EL (cell line): ENCODE measurements at regions not wholly inside any gene's neighbourhood (a gene's known extent, or its start where the extent isn't known, plus 50 kb on each side); places are given as distances from the start of the nearest gene placed in this dataset.

Experiments
- DNase-seq: peaks from one replicate; pipeline ENCODE4 v3.0.0-alpha.2; 2016

GRCh38 chrX:109934434-109934833 is 68.5 kb upstream of the TMEM164 start:
- DNase-seq = peak; percentile 18

GRCh38 chrX:109934935-109935334 is 68.0 kb upstream of the TMEM164 start:
- DNase-seq = no peak

- DNase-seq = no peak
Observed at GRCh38 chrX:109936114-109936513, 66.8 kb upstream of the TMEM164 start.

- DNase-seq = no peak
Observed at GRCh38 chrX:109936598-109936997, 66.3 kb upstream of the TMEM164 start.

- no peak for DNase-seq
Observed at GRCh38 chrX:109939498-109939897, 63.4 kb upstream of the TMEM164 start.

- DNase-seq = no peak
Observed at GRCh38 chrX:109940411-109940810, 62.5 kb upstream of the TMEM164 start.

GRCh38 chrX:109943092-109943739 is 59.7 kb upstream of the TMEM164 start:
- DNase-seq = no peak

- no peak for DNase-seq
Observed at GRCh38 chrX:109943740-109944092, 59.2 kb upstream of the TMEM164 start.

GRCh38 chrX:109952050-109952449 is 50.9 kb upstream of the TMEM164 start:
- DNase-seq = no peak

GRCh38 chrX:109952985-109953905 is 49.7 kb upstream of the TMEM164 start:
- DNase-seq = no peak
